ENCODE measurements at regions not wholly inside any gene's neighbourhood (a gene's known extent, or its start where the extent isn't known, plus 50 kb on each side); places are given as distances from the start of the nearest gene placed in this dataset.

GRCh38 chr4:96146686-96147085, 306.8 kb downstream of the PDHA2 start:
- TF ChIP-seq CTCF (IDR thresholded peaks at IDR 0.05) (no peak), POLR2A (IDR thresholded peaks at IDR 0.05) (no peak)
